WTC11 (cell line): ENCODE measurements at regions not wholly inside any gene's neighbourhood (a gene's known extent, or its start where the extent isn't known, plus 50 kb on each side); places are given as distances from the start of the nearest gene placed in this dataset.

Experiments
- ATAC-seq: fragments of 200-7000 bp; cut with Tn5 transposase; 2 replicates; pipeline ENCODE4 v1.10.0; 2021; ENCODE audit warnings: mild to moderate bottlenecking, moderate library complexity
- CTCF ChIA-PET: fragments of 300-600 bp; sonication (Branson Sonifier 250); formaldehyde crosslinking; loops from one replicate; lab custom pipeline; 2021; ENCODE audit warnings: antibody characterized with exemption; lab: Charles Lee
- POLR2A ChIA-PET: fragments of 350-600 bp; sonication (Branson Sonifier 250); formaldehyde crosslinking; loops from one replicate; lab custom pipeline; 2021; ENCODE audit warnings: antibody characterized with exemption; lab: Charles Lee
- DNase-seq: peaks from one replicate; pipeline ENCODE4 v3.0.0; 2021; ENCODE audit warnings: low spot score
- H3K27ac Mint-ChIP-seq: 2 replicates; pipeline ENCODE4 v1.8.0; 2021; ENCODE audit warnings: mixed read lengths
- H3K27me3 Mint-ChIP-seq: 2 replicates; pipeline ENCODE4 v1.8.0; 2021; ENCODE audit warnings: low read depth, mild to moderate bottlenecking, moderate library complexity, mixed read lengths
- H3K36me3 Mint-ChIP-seq: 2 replicates; pipeline ENCODE4 v1.8.0; 2021; ENCODE audit warnings: mixed read lengths
- H3K4me1 Mint-ChIP-seq: 2 replicates; pipeline ENCODE4 v1.8.0; 2022; ENCODE audit warnings: mixed read lengths
- H3K4me3 Mint-ChIP-seq: 2 replicates; pipeline ENCODE4 v1.8.0; 2021; ENCODE audit warnings: mild to moderate bottlenecking, moderate library complexity, mixed read lengths
- H3K9me3 Mint-ChIP-seq: 2 replicates; pipeline ENCODE4 v1.8.0; 2021; ENCODE audit warnings: mixed read lengths
- AFF4 ChIP-seq: sonication (generic); formaldehyde crosslinking; IDR thresholded peaks from 2 replicates; pipeline ENCODE4 v1.8.1; 2023; ENCODE audit warnings: mild to moderate bottlenecking, missing genetic modification reagents, borderline replicate concordance
- CTCF ChIP-seq: fragments of 200-600 bp; IDR thresholded peaks from 2 replicates; pipeline ENCODE4 v1.8.0; 2022; ENCODE audit warnings: antibody characterized with exemption
- NFATC4 ChIP-seq: fragments of 250-450 bp; sonication (Bioruptor Pico); IDR thresholded peaks from 2 replicates; pipeline ENCODE4 v1.9.0; 2021; ENCODE audit warnings: mild to moderate bottlenecking
- NFYB ChIP-seq: sonication (generic); formaldehyde crosslinking; conservative IDR thresholded peaks from 2 replicates; pipeline ENCODE4 v1.8.0; 2022; ENCODE audit warnings: low read depth, missing genetic modification reagents
- NR1H2 ChIP-seq: sonication (generic); formaldehyde crosslinking; IDR thresholded peaks from 2 replicates; pipeline ENCODE4 v1.9.0; 2021; ENCODE audit warnings: mild to moderate bottlenecking, moderate library complexity, missing genetic modification reagents
- PRRX2 ChIP-seq: fragments of 250-450 bp; sonication (Bioruptor Pico); IDR thresholded peaks from 2 replicates; pipeline ENCODE4 v1.8.0; 2021; ENCODE audit warnings: mild to moderate bottlenecking
- RORB ChIP-seq: fragments of 250-450 bp; sonication (Bioruptor Pico); IDR thresholded peaks from 2 replicates; pipeline ENCODE4 v1.9.0; 2021; ENCODE audit warnings: mild to moderate bottlenecking
- SMAD3 ChIP-seq: sonication (generic); formaldehyde crosslinking; IDR thresholded peaks from 2 replicates; pipeline ENCODE4 v1.8.0; 2022; ENCODE audit warnings: missing genetic modification reagents, mild to moderate bottlenecking, borderline replicate concordance
- SMAD4 ChIP-seq: sonication (generic); formaldehyde crosslinking; IDR thresholded peaks from 2 replicates; pipeline ENCODE4 v1.8.0; 2022; ENCODE audit warnings: mild to moderate bottlenecking, missing genetic modification reagents
- TCF7 ChIP-seq: sonication (generic); formaldehyde crosslinking; IDR thresholded peaks from 2 replicates; pipeline ENCODE4 v1.8.0; 2022; ENCODE audit warnings: mild to moderate bottlenecking, low read depth, missing genetic modification reagents, moderate library complexity
- USF1 ChIP-seq: sonication (generic); formaldehyde crosslinking; IDR thresholded peaks from 2 replicates; pipeline ENCODE4 v1.8.0; 2022; ENCODE audit warnings: mild to moderate bottlenecking, missing genetic modification reagents
- ZBTB21 ChIP-seq: sonication (generic); formaldehyde crosslinking; IDR thresholded peaks from 2 replicates; pipeline ENCODE4 v1.8.1; 2023; ENCODE audit warnings: mild to moderate bottlenecking, missing genetic modification reagents, borderline replicate concordance
- ZMAT4 ChIP-seq: fragments of 250-450 bp; sonication (Bioruptor Pico); IDR thresholded peaks from 2 replicates; pipeline ENCODE4 v1.9.0; 2021; ENCODE audit warnings: mild to moderate bottlenecking
- ZNF281 ChIP-seq: sonication (generic); formaldehyde crosslinking; IDR thresholded peaks from 2 replicates; pipeline ENCODE4 v1.8.0; 2023; ENCODE audit warnings: mild to moderate bottlenecking, missing genetic modification reagents
- ZNF317 ChIP-seq: sonication (generic); formaldehyde crosslinking; IDR thresholded peaks from 2 replicates; pipeline ENCODE4 v1.8.1; 2023; ENCODE audit warnings: low read depth, mild to moderate bottlenecking, moderate library complexity, missing genetic modification reagents, borderline replicate concordance
- ZNF416 ChIP-seq: fragments of 250-450 bp; sonication (Bioruptor Pico); IDR thresholded peaks from 2 replicates; pipeline ENCODE4 v1.9.0; 2021; ENCODE audit warnings: mild to moderate bottlenecking, inconsistent platforms
- ZNF425 ChIP-seq: fragments of 250-450 bp; sonication (Bioruptor Pico); conservative IDR thresholded peaks from 2 replicates; pipeline ENCODE4 v1.9.0; 2021; ENCODE audit warnings: mild to moderate bottlenecking
- TF ChIP-seq, protein P1 (sequence below): fragments of 250-450 bp; sonication (Bioruptor Pico); IDR thresholded peaks from 2 replicates; pipeline ENCODE4 v2.1.2; 2022; ENCODE audit warnings: mild to moderate bottlenecking, moderate library complexity
- TF ChIP-seq, protein P2 (sequence below): sonication (generic); formaldehyde crosslinking; IDR thresholded peaks from 2 replicates; pipeline ENCODE4 v1.8.0; 2023; ENCODE audit warnings: missing genetic modification reagents

- POLR2A ChIA-PET: no interaction called here
- peak; percentile 98 for ATAC-seq
- CTCF ChIA-PET: interaction anchor here (0.6 to 1.1 kb wide), 3 partner anchors 13 to 578 kb away, joined by 3 to 4 read pairs (median 4); no protein-coding TSS in a partner anchor
- H3K4me3 Mint-ChIP-seq: no peak overlapping the region
- peak; percentile 35 for DNase-seq
- H3K9me3 Mint-ChIP-seq: no peaks in the 10 kb centered on the region
- H3K27ac Mint-ChIP-seq: no peak overlapping the region
- no peak for TF ChIP-seq AFF4
- TF ChIP-seq RORB: no peak
- TF ChIP-seq ZNF425 (CRISPR knock-in tag): no peak
- TF ChIP-seq, protein P1, sequence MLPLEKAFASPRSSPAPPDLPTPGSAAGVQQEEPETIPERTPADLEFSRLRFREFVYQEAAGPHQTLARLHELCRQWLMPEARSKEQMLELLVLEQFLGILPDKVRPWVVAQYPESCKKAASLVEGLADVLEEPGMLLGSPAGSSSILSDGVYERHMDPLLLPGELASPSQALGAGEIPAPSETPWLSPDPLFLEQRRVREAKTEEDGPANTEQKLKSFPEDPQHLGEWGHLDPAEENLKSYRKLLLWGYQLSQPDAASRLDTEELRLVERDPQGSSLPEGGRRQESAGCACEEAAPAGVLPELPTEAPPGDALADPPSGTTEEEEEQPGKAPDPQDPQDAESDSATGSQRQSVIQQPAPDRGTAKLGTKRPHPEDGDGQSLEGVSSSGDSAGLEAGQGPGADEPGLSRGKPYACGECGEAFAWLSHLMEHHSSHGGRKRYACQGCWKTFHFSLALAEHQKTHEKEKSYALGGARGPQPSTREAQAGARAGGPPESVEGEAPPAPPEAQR: no peak
- no peak for TF ChIP-seq ZBTB21 (CRISPR knock-in tag)
- TF ChIP-seq SMAD4 (CRISPR knock-in tag): no peak
- TF ChIP-seq ZNF416 (CRISPR knock-in tag): no peak
- no peak for TF ChIP-seq PRRX2
- TF ChIP-seq ZMAT4 (CRISPR knock-in tag): no peak
- TF ChIP-seq NR1H2 (CRISPR knock-in tag): no peak
- TF ChIP-seq SMAD3 (CRISPR knock-in tag): no peak
- no peak for TF ChIP-seq NFATC4 (CRISPR knock-in tag)
- TF ChIP-seq CTCF: no peak
- no peak for TF ChIP-seq USF1
- no peak for TF ChIP-seq ZNF317 (CRISPR knock-in tag)
- no peak for TF ChIP-seq TCF7 (CRISPR knock-in tag)
- TF ChIP-seq, all 79 proteins: peak for 0
- Mint-ChIP-seq H3K4me1 (peaks cover 8% of the 10 kb centered on the region), H3K36me3 (no peaks in the 10 kb centered on the region), H3K27me3 (no peaks in the 10 kb centered on the region)
Measured at GRCh38 chr16:62711797-62712196, 675.6 kb upstream of the CDH8 start.

DNA sequence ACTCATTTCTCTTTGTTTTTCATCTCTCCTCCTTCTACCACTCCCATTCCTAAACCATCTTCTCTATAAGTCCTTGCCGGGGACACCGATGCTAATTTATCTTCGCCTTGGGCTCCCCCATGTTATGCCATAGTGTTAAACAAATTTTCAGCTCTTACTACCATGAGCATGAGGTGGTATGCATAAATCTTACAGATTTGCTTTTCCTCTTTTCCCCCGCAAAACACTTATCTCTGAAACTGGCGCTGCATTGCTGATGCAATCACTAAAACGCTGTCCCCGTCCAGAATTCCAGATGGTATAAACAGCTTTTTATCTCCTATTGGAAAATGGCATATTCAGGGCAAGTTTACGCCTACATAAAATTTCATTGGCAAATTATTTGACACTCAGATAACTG lies 673.6 kb upstream of the CDH8 start:
- ATAC-seq (no peak), DNase-seq (no peak)
- TF ChIP-seq NFYB (CRISPR knock-in tag): no peak
- TF ChIP-seq TCF7 (CRISPR knock-in tag): no peak
- no peak for TF ChIP-seq SMAD4 (CRISPR knock-in tag)
- TF ChIP-seq, protein P2, sequence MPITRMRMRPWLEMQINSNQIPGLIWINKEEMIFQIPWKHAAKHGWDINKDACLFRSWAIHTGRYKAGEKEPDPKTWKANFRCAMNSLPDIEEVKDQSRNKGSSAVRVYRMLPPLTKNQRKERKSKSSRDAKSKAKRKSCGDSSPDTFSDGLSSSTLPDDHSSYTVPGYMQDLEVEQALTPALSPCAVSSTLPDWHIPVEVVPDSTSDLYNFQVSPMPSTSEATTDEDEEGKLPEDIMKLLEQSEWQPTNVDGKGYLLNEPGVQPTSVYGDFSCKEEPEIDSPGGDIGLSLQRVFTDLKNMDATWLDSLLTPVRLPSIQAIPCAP (CRISPR knock-in tag): no peak
- no peak for TF ChIP-seq ZNF281 (CRISPR knock-in tag)
- H3K36me3 Mint-ChIP-seq: no peaks in the 10 kb centered on the region
- H3K4me3 Mint-ChIP-seq: no peak overlapping the region
- H3K27ac Mint-ChIP-seq: no peak overlapping the region
- H3K9me3 Mint-ChIP-seq: peaks cover 5% of the 10 kb centered on the region; the same call in 1 of the 2 replicates
- no peaks in the 10 kb centered on the region for H3K27me3 Mint-ChIP-seq
- no peaks in the 10 kb centered on the region; the same call in 1 of the 2 replicates for H3K4me1 Mint-ChIP-seq
- CTCF ChIA-PET: no interaction called here
- POLR2A ChIA-PET: no interaction called here
